ENCODE measurements at regions not wholly inside any gene's neighbourhood (a gene's known extent, or its start where the extent isn't known, plus 50 kb on each side); places are given as distances from the start of the nearest gene placed in this dataset.

- ChIA-PET CTCF (no interaction called here), POLR2A (no interaction called here)
These were observed 151.8 kb upstream of the SLC14A2 start for GRCh38 chr18:45463451-45463850.

More at GRCh38 chr18:45463451-45463850, 151.8 kb upstream of the SLC14A2 start:
- H3K27ac ChIP-seq (ENCODE audit: control insufficient read depth, insufficient read depth) = no peak overlapping the region
- SMC1A ChIA-PET (ENCODE audit: uncharacterized antibody, unreplicated experiment) = interaction anchor here (0.8 kb wide), 1 partner anchor 9 kb away, joined by 3 read pairs; no protein-coding TSS in a partner anchor
- in situ Hi-C loops (cut with MboI) = no loop called here
- no peaks in the 10 kb centered on the region for H3K79me2 ChIP-seq (ENCODE audit: control insufficient read depth, insufficient read depth, low read length)
- H3K4me3 ChIP-seq = no peak overlapping the region
- no TSS peak for BruUV-seq (replicated peaks)
- no peaks in the 10 kb centered on the region for H3K27me3 ChIP-seq (replicated peaks in 1 of 2; ENCODE audit: control insufficient read depth in 2 of 2, insufficient read depth in 2 of 2, low read length in 1 of 2)
- no peaks in the 10 kb centered on the region; the same call in 2 of the 3 replicates for H3K9me3 ChIP-seq (replicated peaks; ENCODE audit: control insufficient read depth, insufficient read depth, low read length)
- 40% methylated on average over 6 of the region's 6 CpGs for WGBS (ENCODE audit: insufficient coverage, insufficient replicate concordance, low lambda C conversion rate, missing lambda C conversion rate)
- no peaks in the 10 kb centered on the region for H4K20me1 ChIP-seq (ENCODE audit: control insufficient read depth, insufficient read depth)
- DNase-seq (ENCODE audit: low read depth, low spot score) (no peak), ATAC-seq (peak; percentile 69), FAIRE-seq (no peak)
- no peak overlapping the region for H3K9ac ChIP-seq (ENCODE audit: control insufficient read depth, insufficient read depth, low read length)
- RAD21 ChIA-PET (ENCODE audit: unreplicated experiment) = no interaction called here
- no peaks in the 10 kb centered on the region for H3K4me1 ChIP-seq (ENCODE audit: control insufficient read depth, insufficient read depth, low read length)
- intact Hi-C loops (cut with micrococcal nuclease; ENCODE audit: unreplicated experiment) = no loop called here
- no peak overlapping the region for H2AFZ ChIP-seq (ENCODE audit: control insufficient read depth, low read depth, low read length)
- H3K36me3 ChIP-seq (ENCODE audit: control insufficient read depth in 2 of 2, insufficient read depth in 2 of 2, low read length in 1 of 2) = no peaks in the 10 kb centered on the region
- TF ChIP-seq PAX8 (IDR thresholded peaks at IDR 0.05) = no peak
- no peak for TF ChIP-seq TCF12 (IDR thresholded peaks at IDR 0.05; ENCODE audit: low read depth, low read length)
- TF ChIP-seq SUZ12 (IDR thresholded peaks at IDR 0.05; ENCODE audit: unreplicated experiment) = no peak
- TF ChIP-seq EZH2 (IDR thresholded peaks at IDR 0.05; ENCODE audit: borderline replicate concordance, control insufficient read depth, low read depth, low read length) = no peak
- TF ChIP-seq, protein P1, sequence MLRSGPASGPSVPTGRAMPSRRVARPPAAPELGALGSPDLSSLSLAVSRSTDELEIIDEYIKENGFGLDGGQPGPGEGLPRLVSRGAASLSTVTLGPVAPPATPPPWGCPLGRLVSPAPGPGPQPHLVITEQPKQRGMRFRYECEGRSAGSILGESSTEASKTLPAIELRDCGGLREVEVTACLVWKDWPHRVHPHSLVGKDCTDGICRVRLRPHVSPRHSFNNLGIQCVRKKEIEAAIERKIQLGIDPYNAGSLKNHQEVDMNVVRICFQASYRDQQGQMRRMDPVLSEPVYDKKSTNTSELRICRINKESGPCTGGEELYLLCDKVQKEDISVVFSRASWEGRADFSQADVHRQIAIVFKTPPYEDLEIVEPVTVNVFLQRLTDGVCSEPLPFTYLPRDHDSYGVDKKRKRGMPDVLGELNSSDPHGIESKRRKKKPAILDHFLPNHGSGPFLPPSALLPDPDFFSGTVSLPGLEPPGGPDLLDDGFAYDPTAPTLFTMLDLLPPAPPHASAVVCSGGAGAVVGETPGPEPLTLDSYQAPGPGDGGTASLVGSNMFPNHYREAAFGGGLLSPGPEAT (IDR thresholded peaks at IDR 0.05; ENCODE audit: low read depth) = no peak
- no peak for TF ChIP-seq BCL11A (IDR thresholded peaks at IDR 0.05; ENCODE audit: low read depth, low read length)
- TF ChIP-seq TAF1 (IDR thresholded peaks at IDR 0.05; ENCODE audit: borderline replicate concordance, low read depth, low read length) = no peak
- TF ChIP-seq NFXL1 (IDR thresholded peaks at IDR 0.05; ENCODE audit: borderline replicate concordance) = no peak
- TF ChIP-seq POLR2A (IDR thresholded peaks at IDR 0.05; ENCODE audit: low read depth, low read length) = no peak
- TF ChIP-seq, protein P2, sequence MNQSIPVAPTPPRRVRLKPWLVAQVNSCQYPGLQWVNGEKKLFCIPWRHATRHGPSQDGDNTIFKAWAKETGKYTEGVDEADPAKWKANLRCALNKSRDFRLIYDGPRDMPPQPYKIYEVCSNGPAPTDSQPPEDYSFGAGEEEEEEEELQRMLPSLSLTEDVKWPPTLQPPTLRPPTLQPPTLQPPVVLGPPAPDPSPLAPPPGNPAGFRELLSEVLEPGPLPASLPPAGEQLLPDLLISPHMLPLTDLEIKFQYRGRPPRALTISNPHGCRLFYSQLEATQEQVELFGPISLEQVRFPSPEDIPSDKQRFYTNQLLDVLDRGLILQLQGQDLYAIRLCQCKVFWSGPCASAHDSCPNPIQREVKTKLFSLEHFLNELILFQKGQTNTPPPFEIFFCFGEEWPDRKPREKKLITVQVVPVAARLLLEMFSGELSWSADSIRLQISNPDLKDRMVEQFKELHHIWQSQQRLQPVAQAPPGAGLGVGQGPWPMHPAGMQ (IDR thresholded peaks at IDR 0.05; ENCODE audit: borderline replicate concordance) = no peak
- TF ChIP-seq RELA (IDR thresholded peaks at IDR 0.05; ENCODE audit: borderline replicate concordance, partially characterized antibody) = no peak
- TF ChIP-seq, protein P3, sequence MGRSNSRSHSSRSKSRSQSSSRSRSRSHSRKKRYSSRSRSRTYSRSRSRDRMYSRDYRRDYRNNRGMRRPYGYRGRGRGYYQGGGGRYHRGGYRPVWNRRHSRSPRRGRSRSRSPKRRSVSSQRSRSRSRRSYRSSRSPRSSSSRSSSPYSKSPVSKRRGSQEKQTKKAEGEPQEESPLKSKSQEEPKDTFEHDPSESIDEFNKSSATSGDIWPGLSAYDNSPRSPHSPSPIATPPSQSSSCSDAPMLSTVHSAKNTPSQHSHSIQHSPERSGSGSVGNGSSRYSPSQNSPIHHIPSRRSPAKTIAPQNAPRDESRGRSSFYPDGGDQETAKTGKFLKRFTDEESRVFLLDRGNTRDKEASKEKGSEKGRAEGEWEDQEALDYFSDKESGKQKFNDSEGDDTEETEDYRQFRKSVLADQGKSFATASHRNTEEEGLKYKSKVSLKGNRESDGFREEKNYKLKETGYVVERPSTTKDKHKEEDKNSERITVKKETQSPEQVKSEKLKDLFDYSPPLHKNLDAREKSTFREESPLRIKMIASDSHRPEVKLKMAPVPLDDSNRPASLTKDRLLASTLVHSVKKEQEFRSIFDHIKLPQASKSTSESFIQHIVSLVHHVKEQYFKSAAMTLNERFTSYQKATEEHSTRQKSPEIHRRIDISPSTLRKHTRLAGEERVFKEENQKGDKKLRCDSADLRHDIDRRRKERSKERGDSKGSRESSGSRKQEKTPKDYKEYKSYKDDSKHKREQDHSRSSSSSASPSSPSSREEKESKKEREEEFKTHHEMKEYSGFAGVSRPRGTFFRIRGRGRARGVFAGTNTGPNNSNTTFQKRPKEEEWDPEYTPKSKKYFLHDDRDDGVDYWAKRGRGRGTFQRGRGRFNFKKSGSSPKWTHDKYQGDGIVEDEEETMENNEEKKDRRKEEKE (IDR thresholded peaks at IDR 0.05) = no peak
- TF ChIP-seq PML (IDR thresholded peaks at IDR 0.05; ENCODE audit: low read length) = no peak
- no peak for TF ChIP-seq JUND (IDR thresholded peaks at IDR 0.05; ENCODE audit: low read depth, low read length)
- TF ChIP-seq RB1 (IDR thresholded peaks at IDR 0.05; ENCODE audit: borderline replicate concordance) = no peak
- no peak for TF ChIP-seq ESRRA (IDR thresholded peaks at IDR 0.05; ENCODE audit: low read length)
- TF ChIP-seq RFX5 (IDR thresholded peaks at IDR 0.05; ENCODE audit: low read depth, low read length) = no peak
- TF ChIP-seq SMAD5 (IDR thresholded peaks at IDR 0.05; ENCODE audit: low read depth) = no peak
- no peak for TF ChIP-seq ZBTB4 (CRISPR knock-in tag; IDR thresholded peaks at IDR 0.05)
- no peak overlapping the region for H3K4me2 ChIP-seq (ENCODE audit: control insufficient read depth, insufficient read depth)

Measured in GM12878 (cell line).